Skeletal muscle tissue (tissue), 3 donors: ENCODE measurements at regions not wholly inside any gene's neighbourhood (a gene's known extent, or its start where the extent isn't known, plus 50 kb on each side); places are given as distances from the start of the nearest gene placed in this dataset.

Source experiments
- H3K27ac ChIP-seq: one replicate; pipeline ENCODE4 v1.7.0; 2013; ENCODE audit warnings: mild to moderate bottlenecking, low read depth, low read length, inconsistent platforms
- H3K27me3 ChIP-seq, 3 donors: one replicate each; pipeline ENCODE4 v1.7.0; 2013; ENCODE audit warnings: low read length in 3 of 3; ENCODE audit not compliant: control insufficient read depth in 3 of 3, insufficient read depth in 3 of 3
- H3K36me3 ChIP-seq, 3 donors: one replicate each; pipeline ENCODE4 v1.7.0; 2013; ENCODE audit warnings: low read length in 3 of 3; ENCODE audit not compliant: control insufficient read depth in 3 of 3, insufficient read depth in 3 of 3
- H3K4me1 ChIP-seq, 3 donors: one replicate each; pipeline ENCODE4 v1.7.0; 2013; ENCODE audit warnings: low read length in 3 of 3, mild to moderate bottlenecking in 3 of 3; ENCODE audit not compliant: control insufficient read depth in 3 of 3, insufficient read depth in 3 of 3
- H3K4me3 ChIP-seq, 3 donors: one replicate each; pipeline ENCODE4 v1.7.0; 2013; ENCODE audit warnings: low read length in 3 of 3
- H3K9ac ChIP-seq, 3 donors: one replicate each; pipeline ENCODE4 v1.7.0; 2013; ENCODE audit warnings: low read length in 3 of 3, mild to moderate bottlenecking in 3 of 3, moderate library complexity in 2 of 3, low read depth in 1 of 3
- H3K9me3 ChIP-seq, 3 donors: one replicate each; pipeline ENCODE4 v1.7.0; 2013; ENCODE audit warnings: low read length in 3 of 3; ENCODE audit not compliant: control insufficient read depth in 3 of 3
- donor health status: Osteomylitis.

GRCh38 chr13:108026680-108027410 is 188.5 kb downstream of the LIG4 start:
- no peaks in the 10 kb centered on the region for H3K9me3 ChIP-seq
- no peaks in the 10 kb centered on the region for H3K36me3 ChIP-seq
- no peak overlapping the region for H3K4me3 ChIP-seq
- H3K9ac ChIP-seq: no peak overlapping the region
- H3K4me1 ChIP-seq: no peaks in the 10 kb centered on the region
- no peak overlapping the region for H3K27ac ChIP-seq
- H3K27me3 ChIP-seq: no peaks in the 10 kb centered on the region

- no peak overlapping the region for H3K9ac ChIP-seq
- no peaks in the 10 kb centered on the region for H3K27me3 ChIP-seq
- peaks cover 0 to 2% (median 0%) of the 10 kb centered on the region in 3 donors for H3K9me3 ChIP-seq
- H3K4me1 ChIP-seq: no peaks in the 10 kb centered on the region
- no peak overlapping the region for H3K27ac ChIP-seq
- no peak overlapping the region for H3K4me3 ChIP-seq
- H3K36me3 ChIP-seq: no peaks in the 10 kb centered on the region
These were observed 195.3 kb downstream of the LIG4 start for GRCh38 chr13:108020027-108020426.

GRCh38 chr13:108018371-108018870 is 196.9 kb downstream of the LIG4 start:
- H3K27ac ChIP-seq: no peak overlapping the region
- H3K9ac ChIP-seq: no peak overlapping the region
- no peaks in the 10 kb centered on the region for H3K36me3 ChIP-seq
- no peaks in the 10 kb centered on the region for H3K4me1 ChIP-seq
- peaks cover 0 to 2% (median 0%) of the 10 kb centered on the region in 3 donors for H3K9me3 ChIP-seq
- no peaks in the 10 kb centered on the region for H3K27me3 ChIP-seq
- no peak overlapping the region for H3K4me3 ChIP-seq

- Histone ChIP-seq H3K36me3 (no peaks in the 10 kb centered on the region), H3K27me3 (no peaks in the 10 kb centered on the region), H3K4me3 (no peak overlapping the region), H3K27ac (no peak overlapping the region), H3K4me1 (no peaks in the 10 kb centered on the region), H3K9me3 (no peaks in the 10 kb centered on the region), H3K9ac (no peak overlapping the region)
These were observed 208.7 kb downstream of the LIG4 start for GRCh38 chr13:108006619-108007018.

DNA sequence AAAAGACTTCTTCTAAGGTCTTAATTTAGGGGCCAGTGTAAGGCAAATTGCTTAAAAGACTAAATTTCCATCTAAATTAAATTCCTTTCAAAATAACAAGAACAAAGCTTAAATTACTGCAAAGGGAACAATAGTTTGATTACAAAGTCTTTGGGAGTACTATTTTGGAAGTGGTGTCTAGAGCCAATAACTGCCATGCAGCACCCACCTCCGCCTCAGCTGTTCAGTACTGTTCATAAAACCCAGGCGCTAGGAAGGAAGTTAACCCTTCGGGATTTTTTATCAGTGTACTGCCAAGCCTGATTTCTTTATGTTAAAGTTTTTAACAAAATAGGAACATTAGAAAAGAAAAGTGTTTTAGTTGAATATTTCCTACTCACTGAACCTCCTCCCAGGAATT is 210.1 kb downstream of the LIG4 start:
- Histone ChIP-seq H3K27ac (no peak overlapping the region), H3K4me3 (no peak overlapping the region), H3K9me3 (no peaks in the 10 kb centered on the region)

GRCh38 chr13:108003626-108004025 is 211.7 kb downstream of the LIG4 start:
- H3K9ac ChIP-seq: no peak overlapping the region
- H3K36me3 ChIP-seq: no peaks in the 10 kb centered on the region
- H3K4me3 ChIP-seq: no peak overlapping the region
- no peaks in the 10 kb centered on the region for H3K4me1 ChIP-seq
- H3K27ac ChIP-seq: no peak overlapping the region
- H3K9me3 ChIP-seq: no peaks in the 10 kb centered on the region
- H3K27me3 ChIP-seq: no peaks in the 10 kb centered on the region

More for the DNA sequence above, 210.1 kb downstream of the LIG4 start:
- H3K36me3 ChIP-seq: no peaks in the 10 kb centered on the region
- no peaks in the 10 kb centered on the region for H3K27me3 ChIP-seq
- no peaks in the 10 kb centered on the region for H3K4me1 ChIP-seq
- H3K9ac ChIP-seq: no peak overlapping the region

DNA sequence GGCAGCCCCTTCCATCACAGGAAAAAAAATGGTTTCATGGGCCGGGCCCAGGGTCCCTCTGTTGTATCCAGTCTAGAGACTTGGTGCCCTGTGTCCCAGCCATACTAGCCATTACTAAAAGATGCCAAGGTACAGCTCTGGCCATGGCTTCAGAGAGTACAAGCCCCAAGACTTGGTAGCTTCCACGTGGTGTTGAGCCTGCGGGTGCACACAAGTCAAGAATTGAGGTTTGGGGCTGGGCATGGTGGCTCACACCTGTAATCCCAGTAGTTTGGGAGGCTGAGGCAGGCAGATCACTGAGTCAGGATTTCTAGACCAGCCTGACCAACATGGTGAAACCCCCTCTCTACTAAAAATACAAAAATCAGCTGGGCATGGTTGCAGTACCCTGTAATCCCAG is 214.3 kb downstream of the LIG4 start:
- Histone ChIP-seq H3K4me1 (no peaks in the 10 kb centered on the region), H3K4me3 (no peak overlapping the region), H3K27me3 (no peaks in the 10 kb centered on the region), H3K36me3 (no peaks in the 10 kb centered on the region), H3K9ac (no peak overlapping the region), H3K27ac (no peak overlapping the region), H3K9me3 (no peaks in the 10 kb centered on the region)

GRCh38 chr13:107999751-108000150 is 215.6 kb downstream of the LIG4 start:
- no peaks in the 10 kb centered on the region for H3K36me3 ChIP-seq
- no peaks in the 10 kb centered on the region for H3K4me1 ChIP-seq
- H3K27ac ChIP-seq: no peak overlapping the region
- no peaks in the 10 kb centered on the region for H3K9me3 ChIP-seq
- no peak overlapping the region for H3K4me3 ChIP-seq
- no peaks in the 10 kb centered on the region for H3K27me3 ChIP-seq
- H3K9ac ChIP-seq: no peak overlapping the region

DNA sequence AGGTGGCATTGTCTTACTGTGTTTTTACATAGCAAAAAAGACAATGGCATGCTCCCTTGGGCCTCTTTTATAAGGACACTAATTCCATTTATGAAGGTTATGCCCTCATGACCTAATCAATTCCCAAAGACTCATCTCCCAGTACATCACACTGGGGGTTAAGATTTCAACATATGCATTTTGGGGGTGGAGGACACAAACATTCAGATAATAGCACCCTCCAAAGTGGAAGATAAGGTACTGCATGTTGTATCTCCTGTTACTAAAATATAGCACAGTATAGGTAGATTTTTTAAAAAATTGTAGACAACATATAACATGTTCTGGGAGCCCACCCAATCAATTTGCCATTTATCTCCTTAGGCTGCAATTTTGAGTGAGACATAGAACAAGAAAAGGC is 221.2 kb downstream of the LIG4 start:
- H3K9me3 ChIP-seq: no peaks in the 10 kb centered on the region
- no peaks in the 10 kb centered on the region for H3K36me3 ChIP-seq
- H3K4me1 ChIP-seq: no peaks in the 10 kb centered on the region
- H3K27ac ChIP-seq: no peak overlapping the region
- no peak overlapping the region for H3K9ac ChIP-seq
- no peaks in the 10 kb centered on the region for H3K27me3 ChIP-seq
- H3K4me3 ChIP-seq: no peak overlapping the region

GRCh38 chr13:107993239-107993949 is 221.9 kb downstream of the LIG4 start:
- Histone ChIP-seq H3K36me3 (no peaks in the 10 kb centered on the region), H3K9ac (no peak overlapping the region)

More at GRCh38 chr13:107993239-107993949, 221.9 kb downstream of the LIG4 start:
- Histone ChIP-seq H3K9me3 (no peaks in the 10 kb centered on the region), H3K4me3 (no peak overlapping the region), H3K27ac (no peak overlapping the region), H3K27me3 (no peaks in the 10 kb centered on the region), H3K4me1 (no peaks in the 10 kb centered on the region)
